GM19397 (cell line): ENCODE measurements at regions not wholly inside any gene's neighbourhood (a gene's known extent, or its start where the extent isn't known, plus 50 kb on each side); places are given as distances from the start of the nearest gene placed in this dataset.
"Not testable (repeated sequence)": the region's sequence is repeated elsewhere in the genome, so short reads cannot be mapped to it uniquely, and the experiment has no call there.

Source experiments
- ATAC-seq: cut with Tn5 transposase; IDR thresholded peaks from one replicate; pipeline ENCODE4 v1.9.1; 2021; ENCODE audit warnings: mild to moderate bottlenecking, moderate library complexity; ENCODE audit not compliant: unreplicated experiment

DNA sequence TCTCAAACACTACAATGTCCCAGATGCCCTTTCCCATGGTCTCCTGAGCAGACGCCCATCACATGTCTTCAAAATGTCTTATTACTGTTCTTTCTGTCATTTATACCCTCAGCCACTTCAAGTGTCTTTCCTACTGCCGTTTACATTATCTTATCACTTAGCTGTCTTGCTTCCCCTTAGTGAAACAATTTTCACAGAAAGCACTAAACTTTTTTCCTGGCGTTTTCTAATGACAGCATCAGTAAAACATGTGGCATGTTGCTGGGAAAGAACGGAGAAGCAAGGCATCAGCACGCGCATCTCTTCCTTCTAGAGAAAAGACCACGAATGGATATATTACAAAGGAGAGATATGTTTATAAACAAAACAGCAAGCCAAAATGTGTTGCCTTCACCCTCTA lies 189.7 kb upstream of the SLIT2 start:
- ATAC-seq, result no peak

DNA sequence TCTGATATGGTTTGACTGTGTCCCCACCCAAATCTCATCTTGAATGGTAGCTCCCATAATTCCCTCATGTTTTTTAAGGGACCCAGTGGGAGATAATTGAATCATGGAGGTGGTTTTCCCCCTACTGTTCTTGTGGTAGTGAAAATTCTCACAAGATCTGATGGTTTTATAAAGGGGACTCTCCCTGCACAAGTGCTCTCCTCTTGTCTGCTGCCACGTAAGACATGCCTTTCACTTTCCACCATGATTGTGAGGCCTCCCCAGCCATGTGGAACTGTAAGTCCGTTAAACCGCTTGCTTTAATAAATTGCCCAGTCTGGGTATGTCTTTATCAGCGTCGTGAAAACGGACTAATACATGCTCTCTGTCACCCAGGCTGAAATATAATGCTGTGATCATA lies 200.9 kb upstream of the SLIT2 start:
- ATAC-seq, result no peak

DNA sequence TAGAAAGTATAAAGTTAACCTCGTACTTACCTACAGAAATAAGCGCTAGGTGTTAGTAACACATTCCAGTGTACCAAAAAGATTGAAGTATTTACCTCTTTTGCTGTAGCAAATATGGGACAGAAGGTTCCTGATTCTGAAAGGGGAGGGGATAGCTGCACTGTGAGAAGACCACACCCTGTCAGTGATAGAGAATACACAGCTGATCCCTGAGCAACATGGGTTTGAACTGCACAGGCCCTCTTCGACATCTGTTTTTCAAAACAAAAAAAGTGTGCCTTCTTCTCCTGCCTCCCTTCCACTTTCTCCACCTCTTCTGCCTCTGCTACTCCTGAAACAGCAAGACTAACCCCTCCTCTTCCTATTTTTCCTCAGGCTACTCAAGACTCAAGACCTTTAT lies 201.8 kb upstream of the SLIT2 start:
- no peak for ATAC-seq

GRCh38 chr4:20046931-20047677 lies 204.6 kb upstream of the SLIT2 start:
- ATAC-seq, result no peak

DNA sequence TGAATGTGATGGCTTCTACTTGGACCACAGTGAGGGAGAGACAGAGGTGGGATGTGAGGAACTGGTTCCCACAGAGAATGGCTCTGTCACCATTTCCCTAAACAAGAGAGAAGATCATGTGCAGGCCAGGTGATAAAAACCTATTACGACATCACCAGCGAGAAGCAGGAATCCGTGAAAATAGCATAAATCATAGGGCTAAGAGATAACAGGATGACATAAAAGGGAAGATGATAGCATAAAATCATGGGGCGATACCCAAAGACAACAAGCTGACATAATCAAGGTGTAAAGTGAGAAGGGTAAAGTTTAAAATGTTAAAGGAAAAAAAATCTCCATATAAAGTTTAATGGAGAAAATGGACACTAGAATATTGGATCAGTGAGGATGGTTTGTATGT lies 205.5 kb upstream of the SLIT2 start:
- ATAC-seq, result no peak

- ATAC-seq, result no peak
These were observed 206.7 kb upstream of the SLIT2 start for GRCh38 chr4:20044966-20045365.

GRCh38 chr4:20044502-20044911 lies 207.2 kb upstream of the SLIT2 start:
- no peak for ATAC-seq

- ATAC-seq, result no peak
These were observed 207.7 kb upstream of the SLIT2 start for GRCh38 chr4:20043991-20044390.

DNA sequence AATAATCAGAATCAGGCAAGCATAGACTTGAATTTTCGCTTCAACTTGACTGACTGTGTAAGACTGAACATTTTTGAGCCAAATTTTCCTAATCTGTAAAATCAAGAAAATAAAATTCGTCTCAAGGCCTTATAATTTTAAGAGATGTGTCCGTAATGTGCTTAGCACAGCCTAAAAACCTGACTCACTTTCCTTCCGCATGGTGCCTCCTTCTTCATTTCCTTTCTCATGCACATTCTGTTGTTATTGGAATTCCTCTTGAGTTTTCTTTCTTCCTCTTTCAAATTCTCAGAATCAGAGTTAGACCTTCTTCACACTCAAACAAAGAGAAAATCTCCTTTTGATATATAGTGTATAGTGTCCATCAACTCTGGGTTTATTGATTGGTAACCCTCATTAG lies 208.9 kb upstream of the SLIT2 start:
- ATAC-seq, result no peak

DNA sequence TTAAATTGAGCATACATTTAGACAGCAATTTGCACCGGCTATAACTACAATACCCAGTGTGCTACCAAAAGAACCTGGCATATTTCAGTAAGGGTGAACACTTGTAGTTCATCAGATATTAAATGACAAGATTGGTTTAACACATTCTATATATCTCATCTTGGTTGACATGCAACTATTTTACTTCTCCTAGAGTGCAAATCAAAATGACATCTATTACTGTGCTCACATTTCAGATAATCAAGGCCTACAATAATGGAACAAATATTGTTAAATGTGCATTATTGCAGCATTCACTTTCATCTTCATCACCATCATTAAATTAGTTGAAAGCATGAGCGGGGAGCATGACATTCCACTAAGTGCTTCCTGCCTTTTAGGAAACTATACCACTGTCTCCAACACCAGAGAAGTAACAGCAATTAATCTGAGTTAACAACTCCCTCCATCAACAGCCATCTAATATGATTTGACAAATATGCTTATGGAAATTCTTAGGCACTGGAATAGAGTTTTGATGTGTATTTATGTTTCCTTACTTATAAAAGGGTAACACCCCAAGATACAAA lies 209.8 kb upstream of the SLIT2 start:
- ATAC-seq, result no peak

DNA sequence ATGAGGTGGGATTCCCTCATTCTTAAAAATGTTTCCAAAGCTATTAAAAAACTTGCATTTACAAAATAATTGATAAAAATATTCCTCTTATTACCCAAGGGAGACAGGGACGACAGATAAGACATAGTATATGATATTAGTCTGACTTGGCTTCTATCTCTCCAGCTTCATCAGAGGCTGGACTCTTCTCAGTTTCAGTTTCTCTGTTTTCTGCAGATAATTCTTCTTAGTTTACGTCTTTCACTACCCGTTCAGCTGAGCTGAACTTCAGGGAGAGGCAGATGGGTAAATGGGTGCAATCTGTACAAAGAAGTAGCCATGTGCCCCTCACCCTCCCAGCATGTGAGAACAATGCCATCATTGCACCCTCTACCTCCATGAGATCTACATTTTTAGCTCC lies 214.0 kb upstream of the SLIT2 start:
- ATAC-seq, result no peak

- no peak for ATAC-seq
These were observed 221.6 kb upstream of the SLIT2 start for GRCh38 chr4:20030108-20030507.

DNA sequence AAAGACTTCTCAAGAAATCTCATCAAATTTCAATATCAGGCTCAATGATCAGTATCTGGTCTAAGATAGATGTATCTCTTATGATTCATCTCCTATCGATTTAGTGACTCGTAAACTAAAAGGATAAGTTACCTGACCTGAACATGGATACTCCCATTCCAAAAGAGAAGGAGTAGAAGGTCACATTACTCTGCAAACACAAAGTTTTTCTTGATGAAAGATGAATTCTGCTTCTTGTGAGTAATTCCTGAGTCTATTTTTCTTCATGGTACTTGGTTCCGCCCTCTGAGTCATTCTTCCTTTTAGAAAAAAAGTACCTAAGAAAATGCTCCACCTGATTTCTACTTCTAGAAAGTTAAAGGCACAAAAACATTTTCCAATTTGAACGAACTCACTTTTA lies 223.1 kb upstream of the SLIT2 start:
- no peak for ATAC-seq

DNA sequence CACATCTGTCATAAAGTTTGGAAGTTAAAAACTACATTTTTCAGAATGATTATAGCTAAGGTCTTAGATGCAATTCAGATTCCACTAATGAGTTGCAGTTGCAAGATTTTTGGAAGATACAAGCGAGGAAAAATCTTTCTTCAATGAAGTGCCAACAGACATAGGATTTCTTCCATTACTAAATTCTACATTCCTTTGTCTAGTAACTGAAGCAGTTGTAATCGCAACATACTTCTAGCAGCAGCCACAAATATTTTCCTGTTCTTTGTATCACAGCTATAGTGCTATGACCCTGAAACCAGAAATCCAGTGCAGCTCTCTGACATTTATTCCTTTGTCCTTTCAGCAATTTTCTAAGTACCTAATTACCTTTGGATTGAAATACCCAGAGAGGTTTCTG lies 225.2 kb upstream of the SLIT2 start:
- ATAC-seq, result no peak

DNA sequence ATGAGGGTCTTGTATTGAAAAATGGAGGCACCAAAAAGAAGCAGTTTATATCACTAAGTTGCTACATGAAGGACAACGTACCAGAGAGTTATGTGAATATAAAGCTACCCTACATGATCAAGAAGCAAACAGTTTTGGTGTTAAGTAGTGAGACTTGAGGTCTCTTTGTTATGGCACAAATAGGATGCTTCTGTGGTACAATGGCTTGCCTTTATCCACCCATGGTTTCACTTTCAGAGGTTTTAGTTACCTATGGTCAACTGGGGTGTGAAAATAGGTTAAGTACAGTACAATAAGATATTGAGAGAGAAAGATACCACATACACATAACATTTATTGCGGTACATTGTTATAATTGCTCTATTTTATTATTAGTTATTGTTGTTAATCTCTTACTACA lies 229.2 kb upstream of the SLIT2 start:
- no peak for ATAC-seq

DNA sequence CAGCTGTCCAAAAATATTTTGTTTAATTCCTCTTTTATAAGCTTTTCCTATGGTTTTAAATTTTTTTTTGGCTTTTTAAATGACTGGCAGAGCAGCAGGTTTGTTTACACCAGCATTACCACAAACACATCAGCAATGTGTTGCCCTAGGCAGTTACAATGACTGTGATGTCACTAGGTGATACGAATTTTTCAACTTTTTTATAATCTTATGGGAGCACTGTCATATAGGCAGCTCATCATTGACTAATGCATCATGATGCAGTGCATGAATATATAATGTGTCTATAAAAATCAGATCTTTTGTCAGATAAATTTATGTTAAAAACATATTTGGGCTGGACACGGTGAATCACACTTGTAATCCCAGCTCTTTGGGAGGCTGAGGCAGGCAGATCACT lies 231.6 kb upstream of the SLIT2 start:
- no peak for ATAC-seq

GRCh38 chr4:20019310-20020015 lies 232.2 kb upstream of the SLIT2 start:
- no peak for ATAC-seq

DNA sequence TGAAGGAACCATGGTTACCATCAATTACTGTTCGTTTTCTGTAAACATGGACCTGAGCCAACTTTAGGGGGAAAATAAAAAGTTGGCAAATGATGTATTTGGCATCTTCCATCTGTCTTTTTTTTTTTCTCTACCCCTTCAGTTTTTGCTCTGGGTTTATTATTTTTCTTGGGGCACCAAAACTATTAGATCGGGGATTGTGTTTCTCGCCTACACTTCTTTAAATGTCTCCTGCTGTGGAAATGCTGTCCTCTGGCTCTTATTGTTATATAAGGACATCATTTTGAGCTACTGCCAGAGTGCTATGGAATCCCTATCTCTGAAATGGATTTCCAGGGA lies 234.0 kb upstream of the SLIT2 start:
- no peak for ATAC-seq

GRCh38 chr4:20017070-20017776 lies 234.5 kb upstream of the SLIT2 start:
- ATAC-seq, result no peak

DNA sequence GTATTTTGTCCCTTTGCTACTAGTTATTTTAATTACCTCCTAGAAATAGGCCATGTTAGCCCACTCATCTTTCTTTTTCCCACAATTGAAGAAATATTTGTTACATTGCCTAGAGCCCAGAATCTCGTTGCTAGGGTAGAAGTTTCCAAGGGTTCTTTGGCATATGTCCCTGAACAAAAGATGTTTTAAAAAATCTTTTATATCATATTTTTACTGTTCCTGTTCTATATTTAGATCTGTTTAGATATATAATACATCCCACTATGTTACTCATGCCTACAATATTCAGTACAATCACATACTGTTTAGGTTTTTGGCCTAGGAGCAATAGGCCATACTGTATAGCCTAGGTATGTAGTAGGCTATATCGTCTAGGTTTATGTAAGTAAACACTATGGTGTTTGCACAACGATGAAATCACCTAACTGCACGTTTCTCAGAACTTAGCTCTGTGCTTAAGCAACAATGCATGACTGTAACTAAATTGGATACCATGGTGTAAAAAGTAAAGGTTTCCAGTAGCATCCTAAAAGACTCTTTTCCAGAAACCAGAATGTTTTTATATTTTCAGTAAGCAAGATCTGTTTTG lies 236.0 kb upstream of the SLIT2 start:
- ATAC-seq, result no peak

DNA sequence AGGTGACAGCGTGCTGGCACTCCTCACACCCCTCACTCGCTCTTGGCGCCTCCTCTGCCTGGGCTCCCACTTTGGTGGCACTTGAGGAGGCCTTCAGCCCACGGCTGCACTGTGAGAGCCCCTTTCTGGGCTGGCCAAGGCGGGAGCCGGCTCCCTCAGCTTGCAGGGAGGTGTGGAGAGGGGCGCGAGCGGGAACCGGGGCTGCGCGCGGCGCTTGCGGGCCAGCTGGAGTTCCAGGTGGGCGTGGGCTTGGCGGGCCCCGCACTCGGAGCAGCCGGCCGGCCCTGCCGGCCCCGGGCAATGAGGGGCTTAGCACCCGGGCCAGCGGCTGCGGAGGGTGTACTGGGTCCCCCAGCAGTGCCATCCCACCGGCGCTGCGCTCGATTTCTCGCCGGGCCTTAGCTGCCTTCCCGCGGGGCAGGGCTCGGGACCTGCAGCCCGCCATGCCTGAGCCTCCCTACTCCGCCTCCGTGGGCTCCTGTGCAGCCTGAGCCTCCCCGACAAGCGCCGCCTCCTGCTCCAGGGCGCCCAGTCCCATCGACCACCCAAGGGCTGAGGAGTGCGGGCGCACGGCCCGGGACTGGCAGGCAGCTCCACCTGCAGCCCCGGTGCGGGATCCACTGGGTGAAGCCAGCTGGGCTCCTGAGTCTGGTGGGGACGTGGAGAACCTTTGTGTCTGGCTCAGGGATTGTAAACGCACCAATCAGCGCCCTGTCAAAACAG lies 247.7 kb upstream of the SLIT2 start:
- ATAC-seq, result not testable (repeated sequence)
